Testis (tissue), 2 donors: ENCODE measurements at regions not wholly inside any gene's neighbourhood (a gene's known extent, or its start where the extent isn't known, plus 50 kb on each side); places are given as distances from the start of the nearest gene placed in this dataset.

ENCODE experiments used
- small RNA-seq, 2 donors: library from RNA; depleted of rRNA; stranded (forward); fragments of <200 nt; gene quantifications; one replicate each; pipeline ENCODE3, GENCODE V24; 2016

Small RNA genes in the stretch of these regions (small RNA-seq; reads per million reads assigned to genes)
- gene RNU6-413P, result 0 reads per million in 2 donors
